Naive thymus-derived CD8-positive, alpha-beta T cell (primary cell): ENCODE measurements at regions not wholly inside any gene's neighbourhood (a gene's known extent, or its start where the extent isn't known, plus 50 kb on each side); places are given as distances from the start of the nearest gene placed in this dataset.

ENCODE experiments used
- ATAC-seq, 2 donors: fragments of 150-1000 bp; cut with Tn5 transposase in 1 of 2; sonication (Bioruptor Pico), chemical (Tn5 transposase) in 1 of 2; 1 replicate in 1 of 2; 2 replicates in 1 of 2; pipeline ENCODE4 v1.10.0; 2021; ENCODE audit warnings: mild to moderate bottlenecking in 2 of 2, moderate library complexity in 2 of 2
- POLR2A ChIA-PET: fragments of 350-600 bp; sonication (Branson Sonifier 250); formaldehyde crosslinking; loops from one replicate; lab custom pipeline; 2021; ENCODE audit warnings: antibody characterized with exemption; lab: Charles Lee
- DNase-seq, 10 donors: peaks; one replicate each; pipeline versions ENCODE4 v3.0.0 to v3.0.0-alpha.2; 2020 to 2022
- H3K27ac Mint-ChIP-seq, 10 donors: one replicate each; pipeline ENCODE4 v1.8.0; 2020 to 2022; ENCODE audit warnings: mild to moderate bottlenecking in 10 of 10, mixed read lengths in 10 of 10, moderate library complexity in 4 of 10, inconsistent platforms in 1 of 10
- H3K27me3 Mint-ChIP-seq, 5 donors: one replicate each; pipeline ENCODE4 v1.8.0; 2021 to 2022; ENCODE audit warnings: mixed read lengths in 5 of 5
- H3K36me3 Mint-ChIP-seq, 3 donors: one replicate each; pipeline ENCODE4 v1.8.0; 2020 to 2022; ENCODE audit warnings: mixed read lengths in 3 of 3, mild to moderate bottlenecking in 2 of 3, inconsistent platforms in 1 of 3
- H3K4me1 Mint-ChIP-seq, 4 donors: one replicate each; pipeline ENCODE4 v1.8.0; 2021 to 2022; ENCODE audit warnings: mixed read lengths in 4 of 4
- H3K4me3 Mint-ChIP-seq, 10 donors: one replicate each; pipeline ENCODE4 v1.8.0; 2020 to 2022; ENCODE audit warnings: mild to moderate bottlenecking in 10 of 10, mixed read lengths in 10 of 10, moderate library complexity in 6 of 10, inconsistent platforms in 1 of 10
- H3K9me3 Mint-ChIP-seq, 9 donors: one replicate each; pipeline ENCODE4 v1.8.0; 2020 to 2022; ENCODE audit warnings: mixed read lengths in 9 of 9, mild to moderate bottlenecking in 3 of 9, inconsistent platforms in 1 of 9, moderate library complexity in 1 of 9

- no peak overlapping the region for H3K27ac Mint-ChIP-seq
- no peak overlapping the region for H3K4me3 Mint-ChIP-seq
- H3K36me3 Mint-ChIP-seq: no peaks in the 10 kb centered on the region
- POLR2A ChIA-PET: no interaction called here
- no peaks in the 10 kb centered on the region for H3K4me1 Mint-ChIP-seq
- ATAC-seq: no peak
- no peak for DNase-seq
- peaks cover 0 to 26% (median 3%) of the 10 kb centered on the region in 9 donors for H3K9me3 Mint-ChIP-seq
- peaks cover 0 to 4% (median 0%) of the 10 kb centered on the region in 5 donors for H3K27me3 Mint-ChIP-seq
Measured at GRCh38 chr3:99407257-99407656, 231.1 kb upstream of the COL8A1 start.

GRCh38 chr3:99402755-99403154, 235.6 kb upstream of the COL8A1 start:
- ATAC-seq (no peak), DNase-seq (no peak)
- Mint-ChIP-seq H3K4me1 (no peaks in the 10 kb centered on the region), H3K4me3 (no peak overlapping the region), H3K27me3 (no peaks in the 10 kb centered on the region), H3K27ac (no peak overlapping the region), H3K9me3 (peaks cover 2 to 26% (median 13%) of the 10 kb centered on the region in 9 donors), H3K36me3 (peaks cover 0 to 6% (median 0%) of the 10 kb centered on the region in 3 donors)
- POLR2A ChIA-PET: no interaction called here

- H3K9me3 Mint-ChIP-seq: peaks cover 3 to 28% (median 16%) of the 10 kb centered on the region in 9 donors
- no peak overlapping the region for H3K27ac Mint-ChIP-seq
- H3K4me3 Mint-ChIP-seq: no peak overlapping the region
- ATAC-seq (no peak), DNase-seq (no peak)
- no peaks in the 10 kb centered on the region for H3K27me3 Mint-ChIP-seq
- no peaks in the 10 kb centered on the region for H3K4me1 Mint-ChIP-seq
- POLR2A ChIA-PET: no interaction called here
- H3K36me3 Mint-ChIP-seq: peaks cover 0 to 6% (median 0%) of the 10 kb centered on the region in 3 donors
Measured at GRCh38 chr3:99400352-99400751, 238.0 kb upstream of the COL8A1 start.

GRCh38 chr3:99396651-99397275, 241.6 kb upstream of the COL8A1 start:
- POLR2A ChIA-PET: no interaction called here
- Mint-ChIP-seq H3K4me1 (no peaks in the 10 kb centered on the region), H3K27me3 (no peaks in the 10 kb centered on the region), H3K4me3 (no peak overlapping the region), H3K36me3 (peaks cover 0 to 6% (median 0%) of the 10 kb centered on the region in 3 donors), H3K9me3 (peaks cover 0 to 28% (median 13%) of the 10 kb centered on the region in 9 donors), H3K27ac (no peak overlapping the region)
- DNase-seq (no peak), ATAC-seq (no peak)

- POLR2A ChIA-PET: no interaction called here
- Mint-ChIP-seq H3K36me3 (peaks cover 0 to 6% (median 0%) of the 10 kb centered on the region in 3 donors), H3K4me3 (no peak overlapping the region), H3K4me1 (no peaks in the 10 kb centered on the region), H3K27ac (peak overlapping the region in 1 of 10 donors; percentile 58), H3K27me3 (no peaks in the 10 kb centered on the region), H3K9me3 (peaks cover 0 to 31% (median 13%) of the 10 kb centered on the region in 9 donors)
- ATAC-seq (no peak), DNase-seq (no peak)
Measured at GRCh38 chr3:99394831-99395778, 243.3 kb upstream of the COL8A1 start.

GRCh38 chr3:99393961-99394360, 244.4 kb upstream of the COL8A1 start:
- H3K4me3 Mint-ChIP-seq: no peak overlapping the region
- POLR2A ChIA-PET: no interaction called here
- DNase-seq (no peak), ATAC-seq (no peak)
- H3K9me3 Mint-ChIP-seq: peaks cover 0 to 25% (median 5%) of the 10 kb centered on the region in 9 donors
- no peaks in the 10 kb centered on the region for H3K27me3 Mint-ChIP-seq
- no peak overlapping the region for H3K27ac Mint-ChIP-seq
- H3K4me1 Mint-ChIP-seq: no peaks in the 10 kb centered on the region
- H3K36me3 Mint-ChIP-seq: no peaks in the 10 kb centered on the region

- Mint-ChIP-seq H3K4me1 (no peaks in the 10 kb centered on the region), H3K4me3 (no peak overlapping the region), H3K27ac (no peak overlapping the region), H3K27me3 (no peaks in the 10 kb centered on the region), H3K9me3 (peaks cover 0 to 8% (median 0%) of the 10 kb centered on the region in 9 donors), H3K36me3 (no peaks in the 10 kb centered on the region)
- no peak for DNase-seq
- no peak for ATAC-seq
- POLR2A ChIA-PET: no interaction called here
Measured at GRCh38 chr3:99388780-99389179, 249.6 kb upstream of the COL8A1 start.

- POLR2A ChIA-PET: no interaction called here
- no peak for DNase-seq
- Mint-ChIP-seq H3K36me3 (no peaks in the 10 kb centered on the region), H3K27ac (no peak overlapping the region), H3K4me1 (no peaks in the 10 kb centered on the region), H3K27me3 (no peaks in the 10 kb centered on the region), H3K9me3 (peaks cover 0 to 35% (median 8%) of the 10 kb centered on the region in 9 donors), H3K4me3 (no peak overlapping the region)
- no peak for ATAC-seq
Measured at GRCh38 chr3:99384596-99384995, 253.8 kb upstream of the COL8A1 start.

GRCh38 chr3:99376926-99377325, 261.5 kb upstream of the COL8A1 start:
- no peaks in the 10 kb centered on the region for H3K4me1 Mint-ChIP-seq
- ATAC-seq (no peak), DNase-seq (no peak)
- POLR2A ChIA-PET: no interaction called here
- H3K27ac Mint-ChIP-seq: no peak overlapping the region
- H3K4me3 Mint-ChIP-seq: no peak overlapping the region
- peaks cover 0 to 8% (median 0%) of the 10 kb centered on the region in 5 donors for H3K27me3 Mint-ChIP-seq
- no peaks in the 10 kb centered on the region for H3K36me3 Mint-ChIP-seq
- H3K9me3 Mint-ChIP-seq: peaks cover 1 to 21% (median 7%) of the 10 kb centered on the region in 9 donors

GRCh38 chr3:99373846-99374210, 264.6 kb upstream of the COL8A1 start:
- ATAC-seq: no peak
- no peak overlapping the region for H3K27ac Mint-ChIP-seq

GRCh38 chr3:99373088-99373845, 265.1 kb upstream of the COL8A1 start:
- Mint-ChIP-seq H3K9me3 (peaks cover 0 to 12% (median 3%) of the 10 kb centered on the region in 9 donors), H3K27ac (no peak overlapping the region), H3K36me3 (no peaks in the 10 kb centered on the region), H3K4me1 (no peaks in the 10 kb centered on the region), H3K27me3 (peaks cover 0 to 8% (median 0%) of the 10 kb centered on the region in 5 donors), H3K4me3 (no peak overlapping the region)
- no peak for DNase-seq
- ATAC-seq: no peak
- POLR2A ChIA-PET: no interaction called here

More at GRCh38 chr3:99373846-99374210, 264.6 kb upstream of the COL8A1 start:
- Mint-ChIP-seq H3K4me3 (no peak overlapping the region), H3K27me3 (peaks cover 0 to 8% (median 0%) of the 10 kb centered on the region in 5 donors), H3K4me1 (no peaks in the 10 kb centered on the region), H3K9me3 (peaks cover 0 to 12% (median 3%) of the 10 kb centered on the region in 9 donors), H3K36me3 (no peaks in the 10 kb centered on the region)
- POLR2A ChIA-PET: no interaction called here
- no peak for DNase-seq

GRCh38 chr3:99366663-99367429, 271.5 kb upstream of the COL8A1 start:
- POLR2A ChIA-PET: no interaction called here
- DNase-seq (no peak), ATAC-seq (no peak)
- Mint-ChIP-seq H3K27me3 (no peaks in the 10 kb centered on the region), H3K36me3 (peaks cover 0 to under 1% (median 0%) of the 10 kb centered on the region in 3 donors), H3K27ac (no peak overlapping the region), H3K4me3 (no peak overlapping the region), H3K9me3 (peaks cover 0 to 9% (median 1%) of the 10 kb centered on the region in 9 donors), H3K4me1 (no peaks in the 10 kb centered on the region)
